SU-DHL-6 (cell line): ENCODE measurements at regions not wholly inside any gene's neighbourhood (a gene's known extent, or its start where the extent isn't known, plus 50 kb on each side); places are given as distances from the start of the nearest gene placed in this dataset.

Experiments
- H2AFZ ChIP-seq: fragments of 200-600 bp; sonication (generic); 2 replicates; pipeline ENCODE4 v1.6.1; 2014; ENCODE audit warnings: low read depth, mild to moderate bottlenecking, moderate library complexity, mixed read lengths, antibody characterized with exemption, low read length; ENCODE audit not compliant: severe bottlenecking
- H3F3A ChIP-seq: fragments of 200-600 bp; shearing (Covaris generic); 2 replicates; pipeline ENCODE4 v1.6.0; 2016; ENCODE audit warnings: antibody characterized with exemption, mild to moderate bottlenecking; ENCODE audit not compliant: insufficient read depth
- H3K27ac ChIP-seq: fragments of 200-600 bp; sonication (generic); 2 replicates; pipeline ENCODE4 v1.5.1; 2016; ENCODE audit warnings: low read depth, mild to moderate bottlenecking, low read length, moderate library complexity, mixed read lengths
- H3K27me3 ChIP-seq: fragments of 200-600 bp; sonication (generic), shearing (Covaris generic); 2 replicates; pipeline ENCODE4 v1.6.0; 2014; ENCODE audit warnings: mild to moderate bottlenecking, low read length
- H3K36me3 ChIP-seq: fragments of 200-600 bp; sonication (generic); 2 replicates; pipeline ENCODE4 v1.6.1; 2014; ENCODE audit warnings: mild to moderate bottlenecking, low read length, mixed read lengths
- H3K4me2 ChIP-seq: fragments of 300-600, 200-600 bp; shearing (Covaris generic), sonication (generic); 2 replicates; pipeline ENCODE4 v1.6.0; 2014; ENCODE audit warnings: low read length, low read depth, mild to moderate bottlenecking; ENCODE audit not compliant: poor library complexity, severe bottlenecking
- H3K4me3 ChIP-seq: fragments of 200-600 bp; sonication (generic); 2 replicates; pipeline ENCODE4 v1.5.1; 2014; ENCODE audit warnings: antibody characterized with exemption, low read length, mild to moderate bottlenecking, mixed read lengths; ENCODE audit not compliant: insufficient read depth, poor library complexity, severe bottlenecking
- H3K79me2 ChIP-seq: fragments of 200-600 bp; sonication (generic); 2 replicates; pipeline ENCODE4 v1.6.1; 2014; ENCODE audit warnings: mild to moderate bottlenecking, low read length, moderate library complexity; ENCODE audit not compliant: insufficient read depth
- H3K9ac ChIP-seq: fragments of 200-600 bp; sonication (generic); 2 replicates; pipeline ENCODE4 v1.7.0; 2014; ENCODE audit warnings: mild to moderate bottlenecking, low read length
- H3K9me2 ChIP-seq: fragments of 200-600 bp; sonication (generic); replicated peaks from 2 replicates; pipeline ENCODE4 v1.6.1; 2014; ENCODE audit warnings: low read length; ENCODE audit not compliant: insufficient read depth
- H3K9me3 ChIP-seq: fragments of 200-600 bp; sonication (generic); 2 replicates; pipeline ENCODE4 v1.6.1; 2014; ENCODE audit warnings: low read length, mixed read lengths; ENCODE audit not compliant: insufficient read depth
- H4K20me1 ChIP-seq: fragments of 200-600 bp; sonication (generic); 2 replicates; pipeline ENCODE4 v1.6.1; 2014; ENCODE audit warnings: low read depth, mild to moderate bottlenecking, antibody characterized with exemption, low read length, moderate library complexity, mixed read lengths
- EZH2phosphoT487 ChIP-seq: fragments of 200-600 bp; sonication (generic), shearing (Covaris generic); conservative IDR thresholded peaks from 2 replicates; pipeline ENCODE4 v1.6.1; 2018; ENCODE audit warnings: mild to moderate bottlenecking, antibody characterized with exemption, low read length, moderate library complexity, mixed read lengths
- TF ChIP-seq, protein P1 (sequence below): fragments of 200-600 bp; sonication (generic); IDR thresholded peaks from one replicate; pipeline ENCODE4 v1.5.1; 2017; ENCODE audit warnings: antibody characterized with exemption, mild to moderate bottlenecking, low read length, moderate library complexity; ENCODE audit not compliant: insufficient read depth, poor library complexity, severe bottlenecking

GRCh38 chr11:106202935-106203620 is 125.6 kb downstream of the AASDHPPT start:
- Histone ChIP-seq H3K9me3 (no peaks in the 10 kb centered on the region), H3K79me2 (no peaks in the 10 kb centered on the region), H2AFZ (no peak overlapping the region), H3K9ac (no peak overlapping the region), H3K36me3 (no peaks in the 10 kb centered on the region), H3K27ac (no peak overlapping the region), H3K9me2 (no peaks in the 10 kb centered on the region), H3K4me3 (no peak overlapping the region), H3F3A (no peaks in the 10 kb centered on the region), H3K4me2 (no peak overlapping the region), H4K20me1 (no peaks in the 10 kb centered on the region), H3K27me3 (no peaks in the 10 kb centered on the region)
- no peak for TF ChIP-seq EZH2phosphoT487
- TF ChIP-seq, protein P1, sequence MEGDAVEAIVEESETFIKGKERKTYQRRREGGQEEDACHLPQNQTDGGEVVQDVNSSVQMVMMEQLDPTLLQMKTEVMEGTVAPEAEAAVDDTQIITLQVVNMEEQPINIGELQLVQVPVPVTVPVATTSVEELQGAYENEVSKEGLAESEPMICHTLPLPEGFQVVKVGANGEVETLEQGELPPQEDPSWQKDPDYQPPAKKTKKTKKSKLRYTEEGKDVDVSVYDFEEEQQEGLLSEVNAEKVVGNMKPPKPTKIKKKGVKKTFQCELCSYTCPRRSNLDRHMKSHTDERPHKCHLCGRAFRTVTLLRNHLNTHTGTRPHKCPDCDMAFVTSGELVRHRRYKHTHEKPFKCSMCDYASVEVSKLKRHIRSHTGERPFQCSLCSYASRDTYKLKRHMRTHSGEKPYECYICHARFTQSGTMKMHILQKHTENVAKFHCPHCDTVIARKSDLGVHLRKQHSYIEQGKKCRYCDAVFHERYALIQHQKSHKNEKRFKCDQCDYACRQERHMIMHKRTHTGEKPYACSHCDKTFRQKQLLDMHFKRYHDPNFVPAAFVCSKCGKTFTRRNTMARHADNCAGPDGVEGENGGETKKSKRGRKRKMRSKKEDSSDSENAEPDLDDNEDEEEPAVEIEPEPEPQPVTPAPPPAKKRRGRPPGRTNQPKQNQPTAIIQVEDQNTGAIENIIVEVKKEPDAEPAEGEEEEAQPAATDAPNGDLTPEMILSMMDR, result no peak

GRCh38 chr11:106208760-106209159 is 131.3 kb downstream of the AASDHPPT start:
- no peak for TF ChIP-seq EZH2phosphoT487
- TF ChIP-seq, protein P1, result no peak
- Histone ChIP-seq H4K20me1 (no peaks in the 10 kb centered on the region), H3K4me2 (no peak overlapping the region), H3K9me2 (no peaks in the 10 kb centered on the region), H3K9me3 (no peaks in the 10 kb centered on the region), H3K9ac (no peak overlapping the region), H3K4me3 (no peak overlapping the region), H2AFZ (no peak overlapping the region), H3F3A (no peaks in the 10 kb centered on the region), H3K36me3 (no peaks in the 10 kb centered on the region), H3K79me2 (no peaks in the 10 kb centered on the region), H3K27ac (no peak overlapping the region), H3K27me3 (no peaks in the 10 kb centered on the region)

DNA sequence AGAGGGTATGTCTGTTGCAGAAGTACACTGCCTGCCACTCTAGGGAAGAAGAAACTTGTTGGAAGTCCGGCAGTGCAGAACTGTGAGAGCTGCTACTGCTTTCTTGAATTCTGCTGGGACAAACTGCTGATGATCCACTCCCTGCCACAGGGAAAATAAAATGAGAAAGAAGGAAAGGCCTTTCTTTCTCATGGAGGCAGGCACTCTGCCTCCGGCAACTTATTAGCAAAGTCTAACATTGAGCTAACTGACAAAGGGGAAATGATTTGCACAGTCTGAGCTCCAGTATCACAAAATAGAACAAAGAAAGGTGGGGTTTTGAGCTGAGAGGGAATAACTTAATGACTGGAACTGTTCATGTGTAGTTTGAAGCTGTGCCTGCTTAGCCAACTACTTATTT is 134.6 kb downstream of the AASDHPPT start:
- Histone ChIP-seq H3K4me2 (no peak overlapping the region), H3K9ac (no peak overlapping the region), H3K9me2 (no peaks in the 10 kb centered on the region), H2AFZ (no peak overlapping the region), H3K27me3 (no peaks in the 10 kb centered on the region), H3K36me3 (no peaks in the 10 kb centered on the region), H4K20me1 (no peaks in the 10 kb centered on the region), H3K27ac (no peak overlapping the region), H3F3A (no peaks in the 10 kb centered on the region), H3K9me3 (no peaks in the 10 kb centered on the region), H3K4me3 (no peak overlapping the region), H3K79me2 (no peaks in the 10 kb centered on the region)
- TF ChIP-seq, protein P1, result no peak
- TF ChIP-seq EZH2phosphoT487, result no peak
